GM12878 (cell line): ENCODE measurements at regions not wholly inside any gene's neighbourhood (a gene's known extent, or its start where the extent isn't known, plus 50 kb on each side); places are given as distances from the start of the nearest gene placed in this dataset.

Experiments
- ATAC-seq: fragments of 200-7000 bp; cut with Tn5 transposase; 3 replicates; pipeline ENCODE4 v1.9.1; 2020; ENCODE audit warnings: mild to moderate bottlenecking, moderate library complexity
- BruUV-seq: library from RNA; stranded (reverse); fragments of 400-500 nt; replicated peaks from 2 replicates; lab custom pipeline; 2021; lab: Mats Ljungman, UMichigan
- CTCF ChIA-PET: fragments of 300-600 bp; sonication (Branson Sonifier 250); formaldehyde crosslinking; extraction: SDS; loops from one replicate; lab custom pipeline; 2021; ENCODE audit warnings: inconsistent platforms; lab: Yijun Ruan, JAX
- POLR2A ChIA-PET: fragments of 350-600 bp; formaldehyde crosslinking; extraction: SDS; loops from one replicate; lab custom pipeline; 2021; ENCODE audit warnings: inconsistent platforms; lab: Charles Lee
- RAD21 ChIA-PET: fragments of 300-600 bp; sonication (Branson Sonifier 250); formaldehyde crosslinking; loops from one replicate; lab custom pipeline; 2023; ENCODE audit warnings: antibody characterized with exemption; ENCODE audit not compliant: unreplicated experiment; lab: Charles Lee
- SMC1A ChIA-PET: fragments of 300-600 bp; sonication (Branson Sonifier 250); formaldehyde crosslinking; loops from one replicate; lab custom pipeline; 2023; ENCODE audit not compliant: unreplicated experiment, uncharacterized antibody; lab: Charles Lee
- DNase-seq: peaks from one replicate; pipeline ENCODE4 v3.0.0-alpha.2; 2011; ENCODE audit warnings: low read depth, low spot score
- FAIRE-seq: peaks from 3 replicates; lab custom pipeline; 2011; peaks lifted over from hg19 to GRCh38; lab: Jason Lieb, UNC
- H2AFZ ChIP-seq: 2 replicates; pipeline ENCODE4 v1.6.0; 2011; ENCODE audit warnings: low read depth, low read length, control low read depth; ENCODE audit not compliant: control insufficient read depth
- H3K27ac ChIP-seq: 2 replicates; pipeline ENCODE4 v1.5.1; 2011; ENCODE audit warnings: control low read depth; ENCODE audit not compliant: control insufficient read depth, insufficient read depth
- H3K27me3 ChIP-seq, 2 experiments: replicated peaks in 1 of 2; 2 replicates each; pipeline versions ENCODE4 v1.6.0 to v1.6.1; 2011; ENCODE audit warnings: low read length in 1 of 2; ENCODE audit not compliant: control insufficient read depth in 2 of 2, insufficient read depth in 2 of 2
- H3K36me3 ChIP-seq, 2 experiments: 2 replicates each; pipeline ENCODE4 v1.5.1; 2011; ENCODE audit warnings: low read length in 1 of 2; ENCODE audit not compliant: control insufficient read depth in 2 of 2, insufficient read depth in 2 of 2
- H3K4me1 ChIP-seq: 2 replicates; pipeline ENCODE4 v1.6.1; 2011; ENCODE audit warnings: mild to moderate bottlenecking, low read length, moderate library complexity, mixed read lengths; ENCODE audit not compliant: control insufficient read depth, insufficient read depth
- H3K4me2 ChIP-seq: 2 replicates; pipeline ENCODE4 v1.6.0; 2011; ENCODE audit warnings: control low read depth; ENCODE audit not compliant: control insufficient read depth, insufficient read depth
- H3K4me3 ChIP-seq: fragments of 200-600 bp; sonication (generic); 2 replicates; pipeline ENCODE4 v1.5.1; 2016
- H3K79me2 ChIP-seq: 2 replicates; pipeline ENCODE4 v1.6.0; 2011; ENCODE audit warnings: low read length; ENCODE audit not compliant: control insufficient read depth, insufficient read depth
- H3K9ac ChIP-seq: 2 replicates; pipeline ENCODE4 v1.8.0; 2011; ENCODE audit warnings: low read length, control low read depth, mixed read lengths; ENCODE audit not compliant: control insufficient read depth, insufficient read depth
- H3K9me3 ChIP-seq: replicated peaks from 3 replicates; pipeline ENCODE4 v1.5.1; 2011; ENCODE audit warnings: mild to moderate bottlenecking, low read length; ENCODE audit not compliant: control insufficient read depth, insufficient read depth
- H4K20me1 ChIP-seq: 2 replicates; pipeline ENCODE4 v1.6.0; 2011; ENCODE audit not compliant: control insufficient read depth, insufficient read depth
- ASH2L ChIP-seq: fragments of 300-600, 200-600 bp; sonication (generic); IDR thresholded peaks from 2 replicates; pipeline ENCODE4 v1.6.1; 2017; ENCODE audit warnings: low read depth, mild to moderate bottlenecking, borderline replicate concordance
- IKZF2 ChIP-seq, 2 experiments: fragments of 450-650 bp; IDR thresholded peaks; 2 replicates each; pipeline ENCODE4 v1.6.1; 2017; ENCODE audit warnings: mild to moderate bottlenecking in 2 of 2, moderate library complexity in 2 of 2
- NR2C1 ChIP-seq: fragments of 450-650 bp; IDR thresholded peaks from 2 replicates; pipeline ENCODE4 v1.6.1; 2017; ENCODE audit warnings: antibody characterized with exemption, mild to moderate bottlenecking, moderate library complexity
- RUNX3 ChIP-seq: IDR thresholded peaks from 2 replicates; pipeline ENCODE4 v1.6.1; 2012; ENCODE audit warnings: low read length, inconsistent platforms
- ZSCAN29 ChIP-seq: fragments of 450-650 bp; IDR thresholded peaks from 2 replicates; pipeline ENCODE4 v1.6.1; 2017; ENCODE audit warnings: mild to moderate bottlenecking, moderate library complexity
- WGBS: methylation state at CpG from one replicate; pipeline ENCODE4 v1.1.6; 2016; ENCODE audit warnings: low lambda C conversion rate; ENCODE audit not compliant: insufficient replicate concordance, insufficient coverage; ENCODE audit errors: missing lambda C conversion rate; 5-methylcytosine and 5-hydroxymethylcytosine counted together
- in situ Hi-C: fragments of 300-500 bp; cut with MboI; formaldehyde crosslinking; loops from 9 replicates; pipeline ENCODE4 v1.14.3; 2018; ENCODE audit warnings: mixed read lengths
- intact Hi-C: fragments of 100-400 bp; cut with micrococcal nuclease; formaldehyde crosslinking; loops from one replicate; pipeline ENCODE4 v1.14.2; 2022; ENCODE audit not compliant: unreplicated experiment

DNA sequence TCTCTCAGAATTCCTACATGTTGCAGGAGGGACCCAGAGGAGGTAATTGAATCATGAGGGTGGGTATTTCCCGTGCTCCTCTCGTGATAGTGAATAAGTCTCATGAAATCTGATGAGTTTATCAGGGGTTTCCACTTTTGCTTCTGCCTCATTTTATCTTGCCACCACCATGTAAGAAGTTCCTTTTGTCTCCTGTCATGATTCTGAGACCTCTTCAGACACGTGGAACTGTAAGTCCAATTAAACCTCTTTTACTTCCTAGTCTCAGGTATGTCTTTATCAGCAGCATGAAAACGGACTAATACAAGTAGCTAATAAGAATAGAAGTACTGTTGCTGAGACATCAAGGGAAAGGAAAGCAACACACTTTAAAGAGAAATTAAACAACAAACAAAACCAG is 143.4 kb downstream of the CCDC71L start:
- CTCF ChIA-PET: interaction anchor here (1.2 kb wide), 1 partner anchor 219 kb away, joined by 3 read pairs; no protein-coding TSS in a partner anchor
- BruUV-seq: no TSS peak

GRCh38 chr7:106515321-106515720 is 145.6 kb downstream of the CCDC71L start:
- ChIA-PET SMC1A (interaction anchor here (1.0 to 1.3 kb wide), 2 partner anchors 23 to 38 kb away, joined by 3 to 4 read pairs; no protein-coding TSS in a partner anchor), CTCF (interaction anchor here (1.0 kb wide), 1 partner anchor 32 kb away, joined by 3 read pairs; no protein-coding TSS in a partner anchor)
- H2AFZ ChIP-seq: no peak overlapping the region
- BruUV-seq: no TSS peak
- FAIRE-seq (no peak), DNase-seq (no peak), ATAC-seq (no peak)
- H4K20me1 ChIP-seq: no peaks in the 10 kb centered on the region
- no peak overlapping the region for H3K27ac ChIP-seq
- no peak overlapping the region for H3K4me2 ChIP-seq
- no peaks in the 10 kb centered on the region for H3K4me1 ChIP-seq
- no peaks in the 10 kb centered on the region for H3K36me3 ChIP-seq
- H3K9me3 ChIP-seq: no peaks in the 10 kb centered on the region
- no peak overlapping the region for H3K4me3 ChIP-seq
- H3K79me2 ChIP-seq: no peaks in the 10 kb centered on the region
- intact Hi-C loops: no loop called here
- no peak for TF ChIP-seq IKZF2 (IDR thresholded peaks at IDR 0.05)
- no peak for TF ChIP-seq RUNX3
- no peak for TF ChIP-seq ZSCAN29
- TF ChIP-seq, all 136 proteins: peak for 0
- Histone ChIP-seq H3K27me3 (no peaks in the 10 kb centered on the region; a peak in 1 of 4 replicates), H3K9ac (no peak overlapping the region)
- 48% methylated on average over 3 of the region's 3 CpGs for WGBS
- in situ Hi-C loops: no loop called here
- POLR2A ChIA-PET: interaction anchor here (0.6 kb wide), 1 partner anchor 10 kb away, joined by 7 read pairs; no protein-coding TSS in a partner anchor
- RAD21 ChIA-PET: no interaction called here

More for the DNA sequence above, 143.4 kb downstream of the CCDC71L start:
- Histone ChIP-seq H3K27me3 (no peaks in the 10 kb centered on the region; a peak in 1 of 4 replicates), H2AFZ (no peak overlapping the region), H4K20me1 (no peaks in the 10 kb centered on the region), H3K4me2 (no peak overlapping the region), H3K9ac (no peak overlapping the region), H3K4me1 (no peaks in the 10 kb centered on the region), H3K9me3 (no peaks in the 10 kb centered on the region), H3K36me3 (no peaks in the 10 kb centered on the region), H3K4me3 (no peak overlapping the region), H3K27ac (no peak overlapping the region), H3K79me2 (no peaks in the 10 kb centered on the region)
- FAIRE-seq (no peak), DNase-seq (no peak), ATAC-seq (no peak)
- RAD21 ChIA-PET: interaction anchor here (1.1 kb wide), 1 partner anchor 346 kb away, joined by 3 read pairs; no protein-coding TSS in a partner anchor
- WGBS: 6% methylated on average over 4 of the region's 4 CpGs
- intact Hi-C loops (no loop called here), in situ Hi-C loops (no loop called here)
- SMC1A ChIA-PET: interaction anchor here (1.2 kb wide), 2 partner anchors 16 to 22 kb away, joined by 3 read pairs; no protein-coding TSS in a partner anchor
- TF ChIP-seq ASH2L (no peak), NR2C1 (no peak)
- POLR2A ChIA-PET: interaction anchor here (1.1 kb wide), 1 partner anchor 21 kb away, joined by 3 read pairs; no protein-coding TSS in a partner anchor
